A673 (cell line): ENCODE measurements at regions not wholly inside any gene's neighbourhood (a gene's known extent, or its start where the extent isn't known, plus 50 kb on each side); places are given as distances from the start of the nearest gene placed in this dataset.

ENCODE experiments used
- BruUV-seq: library from RNA; stranded (reverse); fragments of 400-500 nt; replicated peaks from 2 replicates; lab custom pipeline; 2021; lab: Mats Ljungman, UMichigan
- CTCF ChIA-PET: fragments of 300-600 bp; sonication (Branson Sonifier 250); formaldehyde crosslinking; loops from one replicate; lab custom pipeline; 2022; ENCODE audit warnings: antibody characterized with exemption; lab: Charles Lee
- POLR2A ChIA-PET: fragments of 300-600 bp; sonication (Branson Sonifier 250); formaldehyde crosslinking; loops from one replicate; lab custom pipeline; 2022; ENCODE audit warnings: antibody characterized with exemption; ENCODE audit not compliant: low non-redundant PET; lab: Charles Lee
- DNase-seq: peaks from one replicate; pipeline ENCODE4 v3.0.0-alpha.2; 2015; ENCODE audit warnings: low spot score
- H3K27ac ChIP-seq: fragments of 200-600 bp; sonication (generic); 2 replicates; pipeline ENCODE4 v1.5.1; 2016; ENCODE audit warnings: mixed run types, low read depth, mild to moderate bottlenecking, mixed read lengths, antibody characterized with exemption, low read length; ENCODE audit not compliant: poor library complexity, severe bottlenecking
- H3K27me3 ChIP-seq: fragments of 200-600 bp; sonication (generic); replicated peaks from 2 replicates; pipeline ENCODE4 v1.6.1; 2017; ENCODE audit warnings: mixed run types, low read depth, mild to moderate bottlenecking, mixed read lengths, antibody characterized with exemption, low read length; ENCODE audit not compliant: insufficient read depth, poor library complexity
- H3K36me3 ChIP-seq: fragments of 200-600 bp; sonication (generic); 2 replicates; pipeline ENCODE4 v1.6.1; 2016; ENCODE audit warnings: mixed run types, mild to moderate bottlenecking, mixed read lengths, antibody characterized with exemption, low read length; ENCODE audit not compliant: insufficient read depth, poor library complexity, severe bottlenecking
- H3K4me1 ChIP-seq: fragments of 200-600 bp; sonication (generic); 2 replicates; pipeline ENCODE4 v1.6.1; 2017; ENCODE audit warnings: mixed run types, mild to moderate bottlenecking, mixed read lengths, antibody characterized with exemption, low read length; ENCODE audit not compliant: insufficient read depth, poor library complexity, severe bottlenecking
- H3K4me3 ChIP-seq: fragments of 200-600 bp; sonication (generic); 2 replicates; pipeline ENCODE4 v1.5.1; 2016; ENCODE audit warnings: low read depth, mixed run types, mild to moderate bottlenecking, mixed read lengths, low read length; ENCODE audit not compliant: poor library complexity, severe bottlenecking
- H3K9me3 ChIP-seq: fragments of 200-600 bp; sonication (generic); 2 replicates; pipeline ENCODE4 v1.6.1; 2016; ENCODE audit warnings: mixed run types, low read depth, mild to moderate bottlenecking, mixed read lengths, antibody characterized with exemption, low read length; ENCODE audit not compliant: poor library complexity, severe bottlenecking
- CTCF ChIP-seq: fragments of 300-800, 200-600 bp; sonication (generic); conservative IDR thresholded peaks from 2 replicates; pipeline ENCODE4 v1.5.1; 2017; ENCODE audit warnings: low read depth, mild to moderate bottlenecking, antibody characterized with exemption, low read length, moderate library complexity, mixed read lengths
- EZH2 ChIP-seq: fragments of 200-600 bp; sonication (generic); IDR thresholded peaks from 2 replicates; pipeline ENCODE4 v1.6.1; 2017; ENCODE audit warnings: borderline replicate concordance, low read depth, mild to moderate bottlenecking, mixed read lengths, antibody characterized with exemption, low read length; ENCODE audit not compliant: poor library complexity, severe bottlenecking
- intact Hi-C: fragments of 100-400 bp; cut with micrococcal nuclease; formaldehyde crosslinking; loops from one replicate; pipeline ENCODE4 v1.10.0; 2022; ENCODE audit not compliant: unreplicated experiment

GRCh38 chr9:75593920-75594319, 296.6 kb upstream of the PCSK5 start:
- H3K36me3 ChIP-seq, result no peaks in the 10 kb centered on the region
- no peaks in the 10 kb centered on the region for H3K27me3 ChIP-seq
- H3K4me3 ChIP-seq, result no peak overlapping the region
- H3K4me1 ChIP-seq, result no peaks in the 10 kb centered on the region
- ChIA-PET POLR2A (no interaction called here), CTCF (no interaction called here)
- TF ChIP-seq EZH2, result no peak
- TF ChIP-seq CTCF, result no peak
- no peak overlapping the region for H3K27ac ChIP-seq
- no peak for DNase-seq
- intact Hi-C loops, result no loop called here
- no TSS peak for BruUV-seq
- H3K9me3 ChIP-seq, result no peaks in the 10 kb centered on the region

GRCh38 chr9:75599126-75599525, 291.3 kb upstream of the PCSK5 start:
- Histone ChIP-seq H3K27ac (no peak overlapping the region), H3K4me3 (no peak overlapping the region), H3K9me3 (no peaks in the 10 kb centered on the region), H3K4me1 (no peaks in the 10 kb centered on the region), H3K27me3 (peaks cover 12% of the 10 kb centered on the region), H3K36me3 (no peaks in the 10 kb centered on the region)
- TF ChIP-seq CTCF, result no peak
- TF ChIP-seq EZH2, result no peak
- POLR2A ChIA-PET, result no interaction called here
- no peak for DNase-seq
- BruUV-seq, result no TSS peak
- CTCF ChIA-PET, result no interaction called here
- intact Hi-C loops, result no loop called here

- H3K27me3 ChIP-seq, result peaks cover 12% of the 10 kb centered on the region
- TF ChIP-seq CTCF (no peak), EZH2 (no peak)
- ChIA-PET POLR2A (no interaction called here), CTCF (interaction anchor here (0.6 kb wide), 1 partner anchor 265 kb away, joined by 3 read pairs; no protein-coding TSS in a partner anchor)
- no peaks in the 10 kb centered on the region for H3K9me3 ChIP-seq
- no peak overlapping the region for H3K4me3 ChIP-seq
- intact Hi-C loops, result loop anchor here (10.0 kb wide), 1 partner anchor 64 kb away; no protein-coding TSS in a partner anchor
- no TSS peak for BruUV-seq
- no peak overlapping the region for H3K27ac ChIP-seq
- H3K36me3 ChIP-seq, result no peaks in the 10 kb centered on the region
- no peaks in the 10 kb centered on the region for H3K4me1 ChIP-seq
- DNase-seq, result no peak
Observed at GRCh38 chr9:75601280-75601679, 289.2 kb upstream of the PCSK5 start.
